ENCODE measurements at regions not wholly inside any gene's neighbourhood (a gene's known extent, or its start where the extent isn't known, plus 50 kb on each side); places are given as distances from the start of the nearest gene placed in this dataset.

DNA sequence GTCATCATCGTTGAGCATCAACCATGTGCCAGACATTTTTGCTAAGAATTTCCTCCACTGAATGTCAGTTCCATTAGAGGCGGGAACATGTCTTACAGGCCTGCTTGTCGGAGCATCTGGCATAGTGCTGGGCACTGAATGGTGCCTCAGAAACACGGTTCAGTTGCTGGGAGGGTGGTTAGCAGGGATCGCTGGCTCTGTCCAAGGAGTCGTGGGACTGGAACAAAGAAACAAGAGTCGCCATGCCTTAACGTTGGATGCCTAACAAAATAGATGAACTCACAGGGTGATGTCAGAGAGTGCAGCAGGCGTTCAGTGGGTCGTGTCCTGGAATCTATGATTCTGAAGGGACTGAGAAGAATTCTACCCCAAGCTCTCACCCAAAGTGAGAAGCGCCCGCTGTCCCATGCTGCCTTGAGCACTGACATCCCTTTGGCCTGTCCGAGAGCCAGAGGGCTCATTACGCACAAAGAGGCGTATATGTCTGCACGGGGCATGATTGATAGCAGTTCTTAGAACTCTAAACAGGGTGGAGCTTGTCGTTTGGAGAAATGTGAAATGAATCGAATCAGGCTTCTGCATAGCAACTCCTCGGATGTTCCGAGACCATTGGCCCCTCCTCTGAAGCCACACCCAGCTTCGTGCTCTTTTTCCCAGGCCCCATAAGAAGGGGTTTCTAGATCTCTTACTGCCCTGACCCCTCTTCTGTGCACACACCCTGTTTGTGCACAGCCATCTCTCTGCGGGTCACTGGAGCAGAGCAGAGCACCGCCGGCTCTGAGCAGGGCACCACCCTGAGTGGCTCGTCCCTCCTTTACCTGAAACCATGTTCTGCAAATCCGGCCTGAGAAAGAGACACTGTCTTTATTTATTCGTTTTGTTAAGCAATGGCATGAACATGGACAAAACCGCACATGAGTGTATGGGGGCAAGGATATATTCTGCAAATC is 113.1 kb upstream of the B3GAT1 start:
- DNase-seq = no peak

GRCh38 chr11:134524201-134524600 is 112.2 kb upstream of the B3GAT1 start:
- DNase-seq = no peak

- no peak for DNase-seq
Measured at GRCh38 chr11:134522782-134523570, 110.9 kb upstream of the B3GAT1 start.

DNA sequence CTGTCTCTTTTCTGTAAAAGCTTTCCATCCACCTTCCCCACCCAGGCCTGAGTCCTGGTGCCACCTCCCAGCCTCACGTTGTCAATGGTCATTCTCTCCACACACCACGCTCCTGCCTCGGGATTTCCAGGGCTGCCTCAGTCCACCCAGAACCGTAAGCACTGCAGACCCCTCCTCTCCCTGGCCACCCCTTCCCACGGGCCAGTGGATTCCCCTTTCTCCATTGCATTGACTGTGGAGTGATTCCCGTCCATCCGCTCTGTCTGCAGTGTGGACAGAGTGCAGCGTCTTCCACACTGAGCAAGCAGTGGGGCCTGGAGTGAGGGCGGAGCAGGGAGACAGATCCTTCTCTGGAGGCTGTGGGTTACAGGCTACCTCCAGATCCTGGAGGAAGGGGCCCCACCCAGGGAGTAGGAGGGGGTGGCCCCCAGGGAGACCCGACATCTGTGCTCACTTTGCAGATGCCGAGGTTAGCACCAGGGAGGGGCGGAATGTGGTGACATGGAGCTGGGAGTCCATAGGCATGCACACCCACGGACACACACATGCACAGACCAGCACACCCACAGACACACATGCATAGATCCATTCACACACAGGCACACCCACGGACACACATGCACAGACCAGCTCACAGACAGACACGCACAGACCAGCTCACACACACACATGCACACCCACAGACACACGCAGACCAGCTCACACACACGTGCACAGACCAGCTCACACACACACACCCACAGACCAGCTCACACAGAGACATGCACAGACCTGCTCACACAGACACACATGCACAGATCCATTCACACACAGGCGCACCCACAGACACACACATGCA is 109.6 kb upstream of the B3GAT1 start:
- DNase-seq = no peak

GRCh38 chr11:134521001-134521400 is 109.0 kb upstream of the B3GAT1 start:
- DNase-seq = no peak

DNA sequence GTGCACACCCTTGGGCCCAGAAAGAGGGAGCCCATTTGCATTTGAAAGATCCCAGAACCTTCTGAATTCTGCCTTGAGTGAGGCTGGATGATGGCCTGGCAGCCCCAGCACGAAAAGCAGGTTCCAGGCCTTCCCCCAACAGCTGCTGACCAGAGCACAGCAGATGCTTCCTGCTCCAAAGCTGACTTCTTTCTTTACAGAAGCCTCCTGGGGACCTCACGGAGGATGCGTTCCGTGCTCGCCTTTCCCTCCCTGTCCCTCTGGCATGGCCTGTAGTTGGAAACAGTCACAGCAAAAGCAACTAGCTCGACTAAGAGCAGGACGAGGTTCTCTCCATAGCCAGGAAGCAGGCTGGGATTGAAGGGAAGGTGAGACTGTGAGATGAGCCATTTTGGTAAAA is 107.7 kb upstream of the B3GAT1 start:
- no peak for DNase-seq

DNA sequence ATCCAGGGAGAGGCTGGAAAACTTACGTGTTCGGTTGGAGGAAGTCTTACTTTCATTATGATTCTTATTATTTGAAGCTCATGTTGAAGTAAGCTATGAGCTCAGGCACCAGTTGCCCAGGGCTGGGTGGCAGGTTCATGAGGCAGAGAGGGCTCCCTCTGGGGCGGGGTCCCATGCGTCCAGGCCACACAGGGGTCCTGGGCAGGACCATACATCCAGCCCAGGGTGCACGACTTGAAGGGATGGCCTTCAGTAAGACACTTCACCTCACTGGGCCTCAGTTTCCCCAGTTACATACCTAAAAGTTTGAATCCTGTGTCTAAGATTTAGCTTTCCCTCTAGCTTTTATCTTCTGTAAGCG is 107.3 kb upstream of the B3GAT1 start:
- no peak for DNase-seq

DNA sequence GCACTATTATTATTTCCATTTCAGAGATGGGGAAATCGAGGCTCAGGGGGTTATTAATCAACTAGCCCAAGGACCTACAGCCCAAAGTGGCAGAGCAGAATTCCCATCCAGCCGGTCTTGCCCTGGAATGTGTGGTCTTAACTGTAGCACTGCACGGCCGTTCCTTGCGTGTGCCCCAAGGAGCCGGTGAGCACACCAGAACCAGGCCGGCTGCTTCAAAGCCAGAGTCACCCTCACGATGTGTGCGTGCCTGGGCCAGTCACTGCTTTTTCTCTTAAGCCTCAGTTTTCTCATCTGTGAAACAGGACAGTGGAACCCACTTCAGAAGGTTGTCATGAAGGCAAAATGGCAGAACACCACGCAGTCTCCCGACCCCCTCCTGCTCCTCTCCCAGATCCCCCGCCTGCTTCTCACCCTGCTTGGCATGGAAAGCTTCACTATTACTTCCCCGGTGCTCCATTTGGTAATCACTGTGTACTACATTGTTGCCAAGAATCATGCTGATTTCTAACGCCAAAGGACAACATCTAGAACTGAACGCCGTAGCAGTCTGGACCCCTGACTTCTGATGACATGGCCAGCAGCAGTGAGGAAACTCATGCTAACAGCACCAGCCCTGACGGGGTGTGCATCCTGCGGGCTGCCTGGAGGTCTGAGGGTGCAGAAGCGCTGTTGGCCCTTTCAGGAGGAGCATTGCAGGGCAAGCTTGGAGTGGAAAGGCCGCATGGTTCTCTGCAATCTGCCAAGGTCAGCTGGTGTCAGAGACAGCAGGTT is 106.8 kb upstream of the B3GAT1 start:
- DNase-seq = no peak

DNA sequence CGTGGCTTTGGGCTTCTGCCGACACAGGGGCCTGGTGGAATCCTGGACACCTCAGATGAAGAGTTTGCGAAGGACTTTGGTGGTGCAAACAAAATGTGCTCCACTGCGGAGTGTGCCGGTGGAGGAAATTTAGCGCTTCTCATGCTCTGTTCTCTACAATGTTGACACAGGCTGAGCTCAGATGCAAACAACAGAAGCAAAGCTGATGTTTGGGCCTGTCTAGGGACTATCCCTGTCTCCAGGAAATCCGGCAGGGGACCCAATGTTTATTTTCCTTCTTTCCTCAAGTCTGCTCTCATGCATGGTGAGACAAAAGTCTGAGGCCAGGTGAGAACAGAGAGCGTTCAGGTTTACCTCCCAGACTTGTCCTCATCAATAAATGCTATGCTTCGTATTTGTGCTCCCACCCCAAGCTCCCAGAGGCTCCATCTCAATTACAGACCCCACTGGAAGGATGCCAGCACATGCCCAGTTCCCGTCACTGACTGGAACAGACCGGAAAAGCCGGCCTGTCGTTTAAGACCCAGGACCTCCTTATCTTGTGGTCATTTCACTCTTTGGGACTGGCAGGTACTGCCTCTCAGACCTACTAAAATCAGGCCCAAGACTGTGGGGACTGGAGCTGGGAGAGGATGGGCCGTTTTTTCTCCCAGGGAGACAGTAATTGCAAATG is 105.7 kb upstream of the B3GAT1 start:
- no peak for DNase-seq

GRCh38 chr11:134517115-134517514 is 105.1 kb upstream of the B3GAT1 start:
- DNase-seq = no peak

GRCh38 chr11:134516529-134516928 is 104.5 kb upstream of the B3GAT1 start:
- DNase-seq = no peak

DNA sequence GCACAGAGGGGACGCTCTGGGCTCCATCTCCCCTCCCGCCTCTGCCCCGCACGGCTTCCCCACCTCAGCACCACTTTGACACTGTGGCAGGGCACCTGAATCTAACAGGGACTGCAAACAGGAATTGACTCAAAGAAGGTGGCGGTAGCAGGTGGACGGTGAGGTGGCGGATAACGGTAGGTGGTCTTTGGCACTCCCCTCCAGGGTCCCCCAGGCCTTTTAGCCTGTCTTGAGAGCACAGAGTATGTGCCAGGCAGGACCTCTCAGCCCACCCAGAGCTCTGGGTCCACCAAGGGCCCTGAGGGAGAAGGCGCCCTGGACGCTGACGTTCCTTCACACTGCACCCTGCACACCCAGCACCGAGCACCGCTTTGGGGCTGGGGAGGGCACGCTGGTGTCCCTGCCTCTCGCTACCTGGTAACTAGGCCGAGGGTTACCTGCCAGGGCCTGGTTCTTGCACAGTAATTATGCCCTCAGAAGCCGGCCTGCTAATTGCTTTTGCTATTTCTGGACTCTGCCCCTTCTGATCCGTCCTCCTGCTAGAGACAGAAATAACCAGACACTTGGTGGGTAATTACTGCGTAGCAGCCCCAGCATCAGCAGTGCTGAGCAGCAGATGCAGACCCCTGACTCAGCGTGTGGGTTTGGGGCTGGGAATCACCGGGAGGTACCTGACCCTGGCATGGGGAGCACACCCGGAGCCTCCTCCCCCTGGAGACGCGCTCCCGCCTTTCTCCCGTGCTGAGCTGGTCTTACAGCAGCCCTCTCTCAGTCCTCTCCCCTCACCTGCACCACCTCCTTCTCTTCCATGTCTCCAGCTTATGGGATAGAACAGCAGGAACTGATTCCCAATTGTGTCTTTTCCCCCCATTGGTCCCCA is 103.3 kb upstream of the B3GAT1 start:
- DNase-seq = peak; percentile 47

DNA sequence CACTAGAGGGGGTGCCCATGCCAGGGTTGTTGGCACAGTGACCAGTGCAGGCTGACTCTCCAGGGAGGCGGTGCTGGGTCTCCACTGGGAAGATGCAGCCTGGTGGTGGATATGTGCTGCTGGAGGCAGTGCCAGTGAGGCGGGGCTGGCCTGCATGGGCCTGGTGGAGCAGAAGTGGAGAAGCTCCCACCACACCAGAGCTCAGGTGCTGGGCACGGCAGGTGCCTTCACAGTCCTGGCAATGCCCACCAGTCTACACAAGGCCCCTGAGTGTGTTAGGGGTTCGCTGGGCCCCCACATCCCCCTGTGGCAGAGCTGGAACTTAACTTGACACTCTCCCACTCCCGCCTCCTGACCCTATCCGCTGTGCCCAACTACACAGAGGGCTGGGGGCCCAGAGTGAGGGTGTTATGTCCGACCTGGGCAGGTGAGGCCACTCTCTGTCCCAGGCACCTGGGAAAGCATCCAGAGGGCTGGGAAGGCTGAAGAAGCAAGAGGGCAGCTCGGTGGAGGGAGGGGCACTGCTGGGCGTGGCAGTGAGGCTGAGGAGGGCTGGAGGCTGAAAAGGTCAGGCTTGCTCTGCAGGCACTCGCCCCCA is 102.4 kb upstream of the B3GAT1 start:
- peak; percentile 40 for DNase-seq

- peak; percentile 40 for DNase-seq
Measured at GRCh38 chr11:134513585-134514120, 101.6 kb upstream of the B3GAT1 start.

GRCh38 chr11:134512571-134513538 is 100.8 kb upstream of the B3GAT1 start:
- peak; percentile 51 for DNase-seq

- peak; percentile 32 for DNase-seq
Measured at GRCh38 chr11:134512061-134512460, 100.0 kb upstream of the B3GAT1 start.

GRCh38 chr11:134511255-134511654 is 99.2 kb upstream of the B3GAT1 start:
- DNase-seq = peak; percentile 42

DNA sequence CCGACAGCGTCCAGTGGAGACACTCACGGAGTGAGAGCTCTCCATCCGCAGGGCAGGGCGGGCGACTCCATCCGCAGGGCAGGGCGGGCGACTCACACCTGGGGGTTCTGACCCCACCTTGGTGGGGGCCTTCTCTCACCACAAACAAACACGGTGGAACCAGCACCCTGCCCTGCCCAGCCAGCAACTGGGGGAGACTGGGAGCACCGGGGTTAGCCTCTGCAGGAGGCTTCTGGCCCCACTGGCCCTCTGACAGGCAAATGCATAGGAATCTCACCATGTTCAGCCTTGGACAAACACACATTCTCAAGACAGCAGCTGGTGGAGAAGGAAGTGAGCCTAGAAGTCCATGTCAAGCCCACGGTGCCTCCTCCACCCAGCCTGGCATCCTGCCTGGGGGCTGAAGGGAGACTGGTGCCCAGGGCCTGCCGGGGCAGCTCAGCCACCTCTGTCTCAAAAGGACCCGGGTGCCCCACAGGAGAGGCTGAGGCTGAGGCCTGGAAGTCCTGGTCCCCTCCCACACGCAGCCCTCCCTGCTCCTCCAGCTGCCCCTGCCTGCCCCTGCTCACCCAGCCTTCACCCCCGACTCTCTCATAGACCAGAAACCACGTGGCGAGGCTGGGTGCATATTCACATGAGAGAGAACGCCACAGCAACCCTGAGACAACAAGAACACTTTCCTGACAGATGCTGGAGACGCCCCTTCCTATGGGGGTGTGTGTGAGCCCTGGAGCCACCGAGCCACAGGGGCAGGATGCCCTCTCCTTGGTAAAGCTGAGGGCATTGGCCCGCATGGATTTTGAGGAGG is 98.4 kb upstream of the B3GAT1 start:
- peak; percentile 47 for DNase-seq
